ENCODE measurements at regions not wholly inside any gene's neighbourhood (a gene's known extent, or its start where the extent isn't known, plus 50 kb on each side); places are given as distances from the start of the nearest gene placed in this dataset.
A peak's percentile ranks its signal among the peaks of the same experiment; 100 is the strongest.

GRCh38 chr10:131485732-131486131 is 174.2 kb upstream of the TCERG1L start:
- no peak for DNase-seq (ENCODE audit: low read depth, low spot score)

- DNase-seq (ENCODE audit: low read depth, low spot score): no peak
These were observed 176.3 kb upstream of the TCERG1L start for GRCh38 chr10:131487822-131488221.

DNA sequence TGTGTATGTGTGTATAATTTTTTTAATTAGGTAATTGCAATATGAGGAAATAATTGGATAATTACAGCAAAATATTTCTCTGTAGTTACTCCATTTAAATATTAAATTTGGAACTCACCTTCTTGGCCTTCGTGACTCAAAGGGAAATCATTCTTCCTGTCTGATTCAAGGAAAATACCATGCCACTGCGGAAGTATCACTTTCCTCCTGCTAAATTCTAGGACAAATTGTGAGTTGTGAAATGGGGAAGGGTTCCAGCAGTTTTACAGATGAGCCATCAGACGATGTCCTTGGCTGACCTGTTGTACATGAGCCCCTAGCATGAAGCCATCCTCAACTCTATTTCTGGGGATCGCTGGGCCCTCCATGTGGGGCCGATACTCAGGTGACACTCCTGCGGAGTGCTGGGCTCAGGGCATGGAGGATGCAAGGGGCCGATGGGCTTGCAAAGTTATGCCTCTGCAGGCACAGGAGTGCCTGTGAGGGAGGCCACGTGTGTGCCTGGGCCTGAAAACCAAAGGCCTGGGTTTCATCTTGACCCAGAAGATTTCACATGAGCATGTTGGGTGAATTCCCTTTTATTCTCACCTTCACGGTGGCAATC is 179.6 kb upstream of the TCERG1L start:
- no peak for DNase-seq (ENCODE audit: low read depth, low spot score)

- no peak for DNase-seq (ENCODE audit: low read depth, low spot score)
These were observed 180.8 kb upstream of the TCERG1L start for GRCh38 chr10:131492211-131492857.

DNA sequence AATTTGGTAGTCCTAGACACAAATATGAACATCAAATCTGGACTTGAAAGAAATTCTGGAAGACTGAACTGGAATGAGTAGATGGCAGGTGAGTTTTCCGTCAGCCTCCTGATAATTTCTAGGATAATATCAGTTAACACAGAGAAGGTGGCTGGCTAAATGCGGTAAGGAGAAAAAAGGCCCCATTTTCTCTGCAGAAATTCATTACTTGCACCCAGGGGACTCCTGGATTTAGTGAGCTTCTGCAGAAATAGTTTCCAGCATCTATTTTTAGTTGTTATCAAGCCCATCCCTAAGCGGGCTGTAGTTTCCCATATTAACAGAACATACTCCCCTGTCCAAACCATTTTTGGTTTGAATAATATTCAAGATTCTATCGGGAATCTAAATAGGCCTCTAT is 181.9 kb upstream of the TCERG1L start:
- no peak for DNase-seq (ENCODE audit: low read depth, low spot score)

DNA sequence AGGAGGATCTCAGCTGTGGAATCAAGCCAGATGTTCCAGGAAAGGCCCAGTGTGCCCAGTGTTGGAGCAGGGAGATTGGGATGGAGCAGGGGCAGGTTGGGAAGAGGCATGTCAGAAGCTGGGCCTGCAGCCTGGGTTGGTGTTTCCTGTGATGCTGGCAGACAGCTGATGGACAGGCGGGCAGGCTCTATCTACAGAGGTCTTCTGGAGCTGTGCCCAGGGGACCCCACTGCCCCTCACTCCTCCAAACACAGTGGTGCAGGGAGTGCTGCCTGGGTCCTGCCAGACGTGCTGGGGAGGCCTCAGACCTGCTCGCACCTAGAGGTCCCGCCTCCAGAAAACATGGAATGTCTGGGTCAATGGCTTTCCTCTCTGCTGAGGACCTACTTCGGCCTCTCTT is 182.9 kb upstream of the TCERG1L start:
- no peak for DNase-seq (ENCODE audit: low read depth, low spot score)

- DNase-seq (ENCODE audit: low read depth, low spot score): no peak
These were observed 183.7 kb upstream of the TCERG1L start for GRCh38 chr10:131495224-131495623.

- DNase-seq (ENCODE audit: low read depth, low spot score): no peak
These were observed 184.4 kb upstream of the TCERG1L start for GRCh38 chr10:131495892-131496291.

- DNase-seq (ENCODE audit: low read depth, low spot score): no peak
These were observed 185.0 kb upstream of the TCERG1L start for GRCh38 chr10:131496351-131497052.

- no peak for DNase-seq (ENCODE audit: low read depth, low spot score)
These were observed 188.0 kb upstream of the TCERG1L start for GRCh38 chr10:131499566-131499965.

DNA sequence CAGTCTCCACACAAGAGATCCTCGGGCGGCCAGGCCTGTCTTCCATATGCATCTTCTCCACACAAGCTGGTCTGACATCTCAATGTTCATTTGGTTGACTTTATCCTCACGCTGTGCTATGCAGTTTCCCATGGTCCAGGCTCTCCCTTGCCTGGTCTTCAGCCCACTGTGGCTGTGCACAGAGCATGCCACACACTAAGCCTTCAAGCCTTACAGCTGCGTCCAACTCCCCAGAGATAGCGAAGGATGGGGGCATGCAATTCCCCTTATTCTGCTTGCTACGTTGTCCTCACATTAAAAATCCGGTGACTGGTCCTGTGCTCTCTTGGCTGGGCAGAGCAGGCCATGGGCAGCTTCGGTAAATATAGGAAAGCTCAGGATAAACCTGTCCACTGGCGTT is 188.7 kb upstream of the TCERG1L start:
- no peak for DNase-seq (ENCODE audit: low read depth, low spot score)

DNA sequence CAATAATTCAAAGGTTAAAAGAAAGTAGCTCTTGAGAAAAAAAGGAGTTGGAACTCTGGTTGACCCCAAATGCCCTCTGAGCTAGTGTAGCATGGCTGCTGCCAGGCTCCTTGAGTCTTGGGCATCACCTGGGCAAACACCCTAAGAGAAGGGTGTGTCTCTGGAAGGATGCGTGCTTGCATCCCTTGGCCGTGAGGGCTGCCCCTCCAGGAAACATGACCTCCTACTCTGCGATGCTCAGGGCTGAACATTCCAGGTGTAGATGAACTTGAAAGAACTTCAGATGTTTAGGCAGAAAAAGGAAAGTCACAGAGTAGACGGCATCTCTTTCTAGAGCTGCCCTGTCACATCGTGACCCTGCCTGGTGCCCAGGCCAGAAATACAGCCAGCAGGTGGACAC is 189.4 kb upstream of the TCERG1L start:
- no peak for DNase-seq (ENCODE audit: low read depth, low spot score)

DNA sequence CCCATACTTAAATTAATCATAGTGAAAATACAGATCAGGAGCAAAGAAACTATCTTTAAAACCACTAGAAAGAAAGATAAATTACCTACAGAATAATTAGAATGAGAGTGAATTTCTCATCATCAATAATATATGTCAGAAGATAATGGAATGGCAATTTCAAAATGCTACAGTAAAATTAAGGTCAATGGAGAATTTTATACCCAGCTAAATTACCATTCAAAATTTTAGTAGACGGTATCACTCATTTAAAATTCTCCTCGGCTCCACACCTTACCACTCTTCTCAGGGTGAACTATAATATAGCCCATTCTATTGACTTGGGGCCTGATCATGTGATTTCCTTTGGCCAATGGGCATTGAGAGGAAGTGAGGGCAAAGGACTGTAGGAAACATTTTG is 192.5 kb upstream of the TCERG1L start:
- DNase-seq (ENCODE audit: low read depth, low spot score): no peak

GRCh38 chr10:131511391-131511790 is 199.9 kb upstream of the TCERG1L start:
- DNase-seq (ENCODE audit: low read depth, low spot score): no peak

DNA sequence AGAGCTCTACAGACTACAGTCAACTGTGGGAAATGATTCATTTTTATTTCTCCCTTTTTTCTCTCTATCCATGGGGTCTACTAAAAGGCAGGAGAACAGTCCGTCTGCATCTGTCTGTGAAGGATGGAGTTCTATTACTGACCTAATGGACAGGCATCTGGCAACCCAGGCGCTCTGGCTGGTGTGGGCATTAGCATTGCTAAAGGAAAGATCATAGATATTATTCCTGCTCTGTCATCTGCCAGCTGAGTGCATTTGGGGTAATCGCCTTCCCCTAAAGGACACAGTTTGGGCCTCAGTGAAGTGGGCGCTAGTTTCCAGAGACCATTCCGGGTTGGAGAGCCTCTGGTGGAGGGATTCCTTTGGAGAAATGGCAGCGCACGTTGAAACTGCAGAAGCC is 201.3 kb upstream of the TCERG1L start:
- DNase-seq (ENCODE audit: low read depth, low spot score): no peak

GRCh38 chr10:131513445-131513844 is 201.9 kb upstream of the TCERG1L start:
- DNase-seq (ENCODE audit: low read depth, low spot score): no peak

DNA sequence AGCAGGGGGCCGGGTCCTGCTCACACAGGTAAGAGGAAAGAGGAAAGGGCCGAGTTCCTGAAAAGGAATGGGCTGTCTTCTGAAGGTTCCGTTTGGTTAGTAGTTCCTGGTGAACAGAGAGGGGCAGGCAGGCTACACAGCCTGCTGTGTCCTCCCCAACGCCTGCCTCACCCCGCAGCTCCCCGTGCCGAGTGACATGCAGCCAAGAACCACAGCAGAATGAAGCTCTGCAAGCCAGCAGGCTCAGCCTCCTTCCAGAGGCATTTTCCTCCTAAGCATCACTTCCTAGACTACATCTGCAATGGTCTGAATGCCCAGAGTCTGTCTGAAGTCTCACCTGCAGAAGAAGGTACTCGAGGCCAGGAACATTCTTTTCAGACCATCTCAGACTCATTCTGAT is 202.4 kb upstream of the TCERG1L start:
- no peak for DNase-seq (ENCODE audit: low read depth, low spot score)

- peak; percentile 71 for DNase-seq (ENCODE audit: low read depth, low spot score)
These were observed 202.9 kb upstream of the TCERG1L start for GRCh38 chr10:131514454-131514853.

GRCh38 chr10:131516285-131516684 is 204.8 kb upstream of the TCERG1L start:
- no peak for DNase-seq (ENCODE audit: low read depth, low spot score)

- no peak for DNase-seq (ENCODE audit: low read depth, low spot score)
These were observed 206.3 kb upstream of the TCERG1L start for GRCh38 chr10:131517781-131518180.

DNA sequence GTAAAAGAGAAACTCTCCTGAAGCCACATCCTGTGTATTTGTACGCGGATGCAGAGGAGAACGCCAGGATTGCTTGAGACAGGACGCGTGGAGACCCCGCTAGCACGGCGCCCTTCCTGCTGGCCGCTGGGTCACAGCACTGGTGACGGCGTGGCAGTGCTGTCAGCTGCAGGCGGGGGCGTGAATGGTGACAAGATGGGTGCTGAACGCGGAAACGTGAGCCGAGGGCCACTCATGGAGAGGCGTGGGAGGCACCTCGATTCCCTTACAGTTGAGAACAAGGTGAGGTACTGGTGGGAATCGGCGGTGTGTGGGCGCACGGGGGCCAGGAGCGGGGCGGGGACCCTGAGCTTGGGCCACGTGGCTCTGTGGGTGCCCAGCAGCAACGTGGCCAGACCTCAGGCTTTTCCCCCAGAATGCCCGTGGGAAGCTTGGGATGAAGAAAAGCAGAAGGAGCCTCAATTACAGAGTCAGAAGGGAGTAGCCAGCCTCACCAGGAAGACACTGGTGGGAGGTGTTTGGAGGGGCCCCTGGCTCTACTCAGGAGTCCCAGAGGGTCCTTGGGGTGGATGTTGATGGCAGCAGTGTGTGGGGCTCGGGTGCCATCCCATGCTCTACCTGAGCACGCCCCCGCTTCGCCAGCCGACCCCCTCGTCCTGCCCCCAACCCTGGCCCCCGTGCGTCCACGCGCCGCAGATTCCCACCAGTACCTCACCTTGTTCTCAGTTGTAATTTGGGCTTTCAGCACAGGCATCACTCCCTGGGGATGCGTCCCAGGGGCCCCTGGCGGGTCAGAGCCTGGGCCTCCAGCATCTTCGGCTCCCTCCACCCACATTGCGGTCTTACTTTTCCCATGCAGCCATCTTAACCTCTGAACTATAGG is 208.4 kb upstream of the TCERG1L start:
- no peak for DNase-seq (ENCODE audit: low read depth, low spot score)

Data from astrocyte of the hippocampus (primary cell).